Stimulated activated effector memory CD8-positive, alpha-beta T cell treated with anti-CD3 and anti-CD28 coated beads, Interleukin-12 subunit alpha, Interleukin-12 subunit beta, amount 100 ng/mL, for 72 hours (primary cell): ENCODE measurements at regions not wholly inside any gene's neighbourhood (a gene's known extent, or its start where the extent isn't known, plus 50 kb on each side); places are given as distances from the start of the nearest gene placed in this dataset.
"Not testable (repeated sequence)": the region's sequence is repeated elsewhere in the genome, so short reads cannot be mapped to it uniquely, and the experiment has no call there.

Experiments
- ATAC-seq: fragments of 150-1000 bp; cut with Tn5 transposase; 2 replicates; pipeline ENCODE4 v1.10.0; 2021
- DNase-seq, 2 donors: peaks; one replicate each; pipeline ENCODE4 v3.0.0; 2021 to 2022; ENCODE audit warnings: low spot score in 2 of 2
- H3K27ac Mint-ChIP-seq: one replicate; pipeline ENCODE4 v1.8.0; 2022; ENCODE audit warnings: mild to moderate bottlenecking, mixed read lengths
- H3K36me3 Mint-ChIP-seq: one replicate; pipeline ENCODE4 v1.8.0; 2022; ENCODE audit warnings: mild to moderate bottlenecking, mixed read lengths
- H3K4me1 Mint-ChIP-seq: one replicate; pipeline ENCODE4 v1.8.0; 2022; ENCODE audit warnings: mixed read lengths
- H3K4me3 Mint-ChIP-seq: one replicate; pipeline ENCODE4 v1.8.0; 2022; ENCODE audit warnings: mild to moderate bottlenecking, mixed read lengths
- H3K9me3 Mint-ChIP-seq: one replicate; pipeline ENCODE4 v1.8.0; 2022; ENCODE audit warnings: mixed read lengths

DNA sequence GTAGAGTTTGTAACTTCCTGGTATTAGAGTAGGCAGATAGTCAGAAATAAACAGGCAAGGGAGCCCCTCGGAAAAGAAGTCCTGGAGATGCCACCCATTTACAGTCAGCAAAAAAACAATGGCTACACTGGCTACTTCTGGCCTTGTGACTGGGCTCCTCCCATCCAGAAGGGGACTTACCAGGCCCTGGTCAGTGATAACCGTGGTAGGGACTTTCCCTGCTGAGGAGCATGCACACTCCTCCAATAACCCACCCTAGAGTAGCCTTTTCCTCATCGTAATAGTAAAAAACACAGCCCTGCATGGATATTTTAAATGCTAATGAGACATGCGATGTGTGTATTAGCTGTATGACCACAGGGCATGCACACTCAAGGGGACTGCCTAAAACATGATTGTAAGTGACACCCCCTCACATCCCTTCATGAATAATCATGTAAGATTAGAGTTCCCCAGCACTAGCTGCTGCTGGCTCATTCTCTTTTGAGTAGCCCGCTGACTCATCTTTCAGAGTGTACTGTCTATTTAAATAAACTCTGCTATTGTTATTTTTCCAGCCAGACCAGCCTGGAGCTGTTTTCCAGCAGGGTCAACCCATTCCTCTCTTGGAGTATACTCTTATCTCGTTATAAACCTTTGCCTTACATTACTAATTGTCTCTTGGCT lies 413.8 kb upstream of the TMTC1 start:
- no peak for ATAC-seq
- Mint-ChIP-seq H3K27ac (no peak overlapping the region), H3K4me1 (no peaks in the 10 kb centered on the region), H3K36me3 (no peaks in the 10 kb centered on the region), H3K9me3 (no peaks in the 10 kb centered on the region), H3K4me3 (no peak overlapping the region)
- no peak for DNase-seq

DNA sequence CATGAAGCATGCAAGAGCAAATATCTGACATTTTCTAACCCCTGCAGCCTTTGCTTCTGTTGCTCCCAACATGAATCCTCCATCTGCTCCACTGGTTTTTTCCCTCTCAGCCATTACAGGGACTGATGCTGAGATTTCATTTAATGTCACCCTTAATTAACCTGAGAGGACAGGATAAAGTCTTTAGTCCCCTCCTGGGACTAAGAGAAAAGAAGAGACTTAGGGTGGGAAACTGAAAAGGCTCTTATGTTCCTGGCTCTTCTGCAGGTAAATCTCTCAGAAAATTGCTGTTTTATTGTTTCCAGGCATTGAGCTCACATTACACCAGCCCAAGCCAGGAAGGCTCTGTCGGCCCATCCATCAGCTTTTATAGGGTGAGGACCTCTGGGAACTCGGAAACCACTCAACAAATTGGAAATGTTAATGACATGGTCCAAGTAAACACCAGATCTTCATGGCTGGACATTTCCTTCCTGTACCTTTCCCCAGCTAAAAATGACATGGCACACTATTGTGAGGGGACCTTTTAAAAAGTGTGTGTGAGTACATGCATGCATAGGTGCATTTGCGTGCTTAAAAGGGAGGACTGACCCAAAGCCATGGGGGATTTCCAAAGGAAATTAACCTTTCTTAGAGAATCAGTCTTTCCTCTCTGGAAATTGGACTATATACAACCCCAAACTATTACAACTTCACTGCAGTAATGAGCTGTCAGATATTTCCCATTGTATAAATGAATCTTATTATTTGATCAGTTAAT lies 408.1 kb upstream of the TMTC1 start:
- H3K9me3 Mint-ChIP-seq = no peaks in the 10 kb centered on the region
- no peak overlapping the region for H3K27ac Mint-ChIP-seq
- DNase-seq = no peak
- H3K4me3 Mint-ChIP-seq = no peak overlapping the region
- no peaks in the 10 kb centered on the region for H3K36me3 Mint-ChIP-seq
- no peaks in the 10 kb centered on the region for H3K4me1 Mint-ChIP-seq
- ATAC-seq = no peak

DNA sequence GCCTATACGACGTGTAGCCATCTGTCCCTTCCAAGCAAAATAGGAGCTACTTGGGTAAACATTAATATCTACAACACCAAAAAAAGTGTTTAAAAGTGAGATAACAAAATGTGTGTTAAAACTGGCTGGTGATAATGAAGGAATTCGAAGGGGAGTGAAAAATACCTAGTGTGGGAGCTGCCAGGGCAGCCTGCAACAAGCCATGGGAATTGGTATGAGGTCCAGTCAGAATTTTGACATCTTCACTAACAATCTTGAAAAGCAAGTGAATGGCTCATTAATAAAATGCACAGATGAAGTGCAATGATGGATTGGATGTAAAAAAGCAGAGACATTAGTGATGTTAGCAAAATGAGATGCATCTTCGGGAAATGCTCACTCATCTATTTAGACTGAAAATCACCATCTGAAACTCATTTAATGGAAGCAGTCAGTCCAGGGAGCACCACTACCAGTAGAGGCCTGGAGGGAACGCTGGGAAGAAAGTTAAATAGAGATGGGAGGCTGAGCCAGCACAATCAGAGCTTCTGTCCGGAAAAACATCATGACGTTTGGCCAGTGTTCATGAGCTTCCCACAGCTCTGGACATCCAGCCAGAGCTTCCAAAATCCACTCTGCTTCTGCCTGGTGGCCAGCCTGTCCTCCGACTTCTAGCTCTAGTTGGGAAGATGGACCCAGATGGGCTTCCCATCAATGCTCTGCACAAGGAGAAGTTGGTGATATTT lies 405.0 kb upstream of the TMTC1 start:
- DNase-seq (no peak), ATAC-seq (no peak)
- Mint-ChIP-seq H3K4me3 (no peak overlapping the region), H3K4me1 (no peaks in the 10 kb centered on the region), H3K9me3 (no peaks in the 10 kb centered on the region), H3K36me3 (no peaks in the 10 kb centered on the region), H3K27ac (no peak overlapping the region)

DNA sequence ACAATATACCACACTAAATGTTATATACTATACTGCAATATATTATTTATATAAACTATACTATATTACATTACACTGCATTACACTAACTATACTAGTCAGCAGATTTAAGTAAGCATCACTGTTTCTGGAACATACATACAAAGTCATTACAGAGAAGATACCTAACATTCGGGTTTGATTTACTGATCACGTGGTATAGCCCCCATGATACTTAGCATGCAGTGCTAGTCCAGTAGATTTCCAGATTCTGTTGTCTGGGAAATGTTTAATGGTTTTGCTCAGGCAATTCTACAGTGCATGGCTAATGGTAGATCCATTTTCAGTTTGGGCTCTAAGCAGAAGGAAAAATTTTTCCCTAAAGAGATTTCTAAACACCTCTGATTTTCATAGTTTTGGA lies 403.7 kb upstream of the TMTC1 start:
- Mint-ChIP-seq H3K4me1 (no peaks in the 10 kb centered on the region), H3K27ac (no peak overlapping the region), H3K9me3 (no peaks in the 10 kb centered on the region), H3K4me3 (no peak overlapping the region), H3K36me3 (no peaks in the 10 kb centered on the region)
- DNase-seq = no peak
- no peak for ATAC-seq

GRCh38 chr12:30181334-30181733 lies 397.6 kb upstream of the TMTC1 start:
- H3K9me3 Mint-ChIP-seq = peaks cover 3% of the 10 kb centered on the region
- H3K36me3 Mint-ChIP-seq = no peaks in the 10 kb centered on the region
- DNase-seq = no peak
- H3K4me3 Mint-ChIP-seq = no peak overlapping the region
- H3K4me1 Mint-ChIP-seq = no peaks in the 10 kb centered on the region
- ATAC-seq = no peak
- H3K27ac Mint-ChIP-seq = no peak overlapping the region

- ATAC-seq (no peak), DNase-seq (no peak)
- Mint-ChIP-seq H3K9me3 (peaks cover 3% of the 10 kb centered on the region), H3K27ac (no peak overlapping the region), H3K4me1 (no peaks in the 10 kb centered on the region), H3K36me3 (no peaks in the 10 kb centered on the region), H3K4me3 (no peak overlapping the region)
Observed at GRCh38 chr12:30180602-30181001, 396.9 kb upstream of the TMTC1 start.

GRCh38 chr12:30178916-30179315 lies 395.2 kb upstream of the TMTC1 start:
- Mint-ChIP-seq H3K4me3 (no peak overlapping the region), H3K27ac (no peak overlapping the region), H3K4me1 (no peaks in the 10 kb centered on the region), H3K9me3 (peaks cover 3% of the 10 kb centered on the region), H3K36me3 (no peaks in the 10 kb centered on the region)
- no peak for ATAC-seq
- no peak for DNase-seq

GRCh38 chr12:30169839-30170591 lies 386.3 kb upstream of the TMTC1 start:
- no peak overlapping the region for H3K27ac Mint-ChIP-seq
- no peaks in the 10 kb centered on the region for H3K9me3 Mint-ChIP-seq
- H3K4me1 Mint-ChIP-seq = no peaks in the 10 kb centered on the region
- no peak overlapping the region for H3K4me3 Mint-ChIP-seq
- ATAC-seq = peak; percentile 24
- no peak for DNase-seq
- no peaks in the 10 kb centered on the region for H3K36me3 Mint-ChIP-seq

GRCh38 chr12:30166006-30166795 lies 382.5 kb upstream of the TMTC1 start:
- Mint-ChIP-seq H3K4me1 (no peaks in the 10 kb centered on the region), H3K27ac (no peak overlapping the region), H3K4me3 (no peak overlapping the region), H3K9me3 (no peaks in the 10 kb centered on the region), H3K36me3 (no peaks in the 10 kb centered on the region)
- ATAC-seq = no peak
- DNase-seq = no peak

DNA sequence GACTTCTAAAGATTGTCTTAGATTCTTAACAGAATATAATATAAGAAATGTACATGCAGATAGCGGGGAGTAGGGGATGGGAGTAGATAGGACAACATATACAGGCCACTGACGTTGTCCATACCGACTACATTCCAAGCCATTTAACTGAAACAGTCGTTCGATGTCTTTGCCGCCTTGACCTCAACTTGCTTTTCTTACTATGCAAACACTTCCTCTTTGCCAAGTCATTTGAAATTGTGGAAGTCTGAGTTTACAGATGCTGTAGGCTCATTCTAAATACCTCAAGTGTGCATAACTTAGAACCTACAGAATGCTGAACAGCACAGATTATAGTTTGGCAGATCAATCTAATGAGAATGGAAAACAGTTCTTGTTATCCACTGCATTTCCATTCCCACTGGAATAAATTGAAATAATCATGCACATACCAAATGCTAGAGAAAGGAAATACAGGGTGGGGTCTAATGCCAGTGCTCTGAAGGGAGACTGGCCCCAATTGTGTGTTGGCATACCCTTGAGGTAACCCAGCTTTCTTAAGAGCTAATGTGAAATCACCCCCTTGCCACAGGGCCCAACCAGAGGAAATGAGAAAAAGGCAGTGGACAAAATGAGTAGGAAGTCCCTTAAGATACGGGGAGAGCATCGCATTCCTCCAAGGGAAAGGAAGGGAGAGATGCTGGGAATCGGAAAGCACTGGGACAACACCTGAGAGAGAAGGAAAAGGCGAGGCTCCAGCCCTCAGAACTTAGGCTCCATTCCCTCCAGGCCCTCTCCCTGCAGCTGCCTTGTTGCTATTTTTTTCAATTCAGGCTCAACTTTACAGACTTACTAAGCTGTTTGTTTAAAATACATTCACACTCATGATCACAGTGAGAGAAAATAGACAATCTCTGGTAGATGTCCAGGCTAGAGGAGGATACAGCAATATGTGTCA lies 380.9 kb upstream of the TMTC1 start:
- ATAC-seq = no peak
- no peaks in the 10 kb centered on the region for H3K4me1 Mint-ChIP-seq

DNA sequence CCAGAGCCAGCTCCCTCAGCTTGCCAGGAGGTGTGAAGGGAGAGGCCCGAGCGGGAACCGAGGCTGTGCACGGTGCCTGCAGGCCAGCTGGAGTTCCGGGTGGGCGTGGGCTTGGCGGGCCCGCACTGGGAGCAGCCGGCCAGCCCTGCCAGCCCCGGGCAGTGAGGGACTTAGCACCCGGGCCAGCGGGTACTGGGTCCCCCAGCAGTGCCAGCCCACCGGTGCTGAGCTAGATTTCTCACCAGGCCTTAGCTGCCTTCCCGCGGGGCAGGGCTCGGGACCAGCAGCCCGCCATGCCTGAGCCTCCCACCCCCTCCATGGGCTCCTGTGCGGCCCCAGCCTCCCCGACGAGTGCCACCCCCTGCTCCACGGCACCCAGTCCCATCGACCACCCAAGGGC lies 373.1 kb upstream of the TMTC1 start:
- ATAC-seq, H3K27ac Mint-ChIP-seq: not testable (repeated sequence)

More for the DNA sequence above, 380.9 kb upstream of the TMTC1 start:
- DNase-seq = no peak
- no peaks in the 10 kb centered on the region for H3K9me3 Mint-ChIP-seq
- H3K27ac Mint-ChIP-seq = no peak overlapping the region
- no peak overlapping the region for H3K4me3 Mint-ChIP-seq
- no peaks in the 10 kb centered on the region for H3K36me3 Mint-ChIP-seq

GRCh38 chr12:30155001-30155730 lies 371.4 kb upstream of the TMTC1 start:
- no peaks in the 10 kb centered on the region for H3K36me3 Mint-ChIP-seq
- no peak overlapping the region for H3K4me3 Mint-ChIP-seq
- H3K9me3 Mint-ChIP-seq = peaks cover 5% of the 10 kb centered on the region
- H3K4me1 Mint-ChIP-seq = no peaks in the 10 kb centered on the region
- DNase-seq (no peak), ATAC-seq (no peak)
- no peak overlapping the region for H3K27ac Mint-ChIP-seq

More for the DNA sequence above, 373.1 kb upstream of the TMTC1 start:
- not testable (repeated sequence) for H3K4me3 Mint-ChIP-seq, H3K4me1 Mint-ChIP-seq, DNase-seq, H3K9me3 Mint-ChIP-seq, H3K36me3 Mint-ChIP-seq

- Mint-ChIP-seq H3K9me3 (peaks cover 5% of the 10 kb centered on the region), H3K4me3 (no peak overlapping the region), H3K36me3 (no peaks in the 10 kb centered on the region), H3K27ac (no peak overlapping the region), H3K4me1 (no peaks in the 10 kb centered on the region)
- no peak for DNase-seq
- no peak for ATAC-seq
Observed at GRCh38 chr12:30153981-30154380, 370.2 kb upstream of the TMTC1 start.
